Fibroblast of lung (primary cell): ENCODE measurements at regions not wholly inside any gene's neighbourhood (a gene's known extent, or its start where the extent isn't known, plus 50 kb on each side); places are given as distances from the start of the nearest gene placed in this dataset.

ENCODE experiments used
- EZH2 ChIP-seq: IDR thresholded peaks from 2 replicates; pipeline ENCODE4 v1.5.1; 2012; ENCODE audit warnings: low read length, control low read depth, mild to moderate bottlenecking; ENCODE audit errors: missing control alignments
- TF ChIP-seq, protein P1 (sequence below), 2 donors: IDR thresholded peaks in 1 of 2; conservative IDR thresholded peaks in 1 of 2; 1 replicate in 1 of 2; 2 replicates in 1 of 2; pipeline ENCODE4 v1.5.1; 2011 to 2012; ENCODE audit warnings: low read length in 2 of 2, control low read depth in 1 of 2, inconsistent platforms in 1 of 2, low read depth in 1 of 2, mild to moderate bottlenecking in 1 of 2

DNA sequence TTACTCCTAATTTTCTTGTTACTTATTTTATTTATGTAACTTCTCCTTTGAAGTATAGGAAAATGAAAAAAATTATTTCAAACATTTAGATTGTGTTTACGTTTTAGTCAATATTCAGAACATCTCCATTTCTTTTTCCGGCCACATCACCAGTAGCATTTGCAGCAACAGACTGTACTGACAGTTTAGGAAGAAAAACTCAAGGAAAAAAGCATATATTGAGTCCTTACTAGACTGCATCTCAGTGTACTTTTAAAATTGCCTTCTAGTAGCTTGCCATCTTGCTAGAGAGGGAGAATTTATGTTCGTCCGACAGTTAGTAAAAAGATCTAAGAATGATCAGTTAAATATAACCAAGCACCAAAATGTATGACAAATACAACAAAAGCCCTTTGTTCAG is 625.0 kb upstream of the MIS18BP1 start:
- TF ChIP-seq, protein P1, sequence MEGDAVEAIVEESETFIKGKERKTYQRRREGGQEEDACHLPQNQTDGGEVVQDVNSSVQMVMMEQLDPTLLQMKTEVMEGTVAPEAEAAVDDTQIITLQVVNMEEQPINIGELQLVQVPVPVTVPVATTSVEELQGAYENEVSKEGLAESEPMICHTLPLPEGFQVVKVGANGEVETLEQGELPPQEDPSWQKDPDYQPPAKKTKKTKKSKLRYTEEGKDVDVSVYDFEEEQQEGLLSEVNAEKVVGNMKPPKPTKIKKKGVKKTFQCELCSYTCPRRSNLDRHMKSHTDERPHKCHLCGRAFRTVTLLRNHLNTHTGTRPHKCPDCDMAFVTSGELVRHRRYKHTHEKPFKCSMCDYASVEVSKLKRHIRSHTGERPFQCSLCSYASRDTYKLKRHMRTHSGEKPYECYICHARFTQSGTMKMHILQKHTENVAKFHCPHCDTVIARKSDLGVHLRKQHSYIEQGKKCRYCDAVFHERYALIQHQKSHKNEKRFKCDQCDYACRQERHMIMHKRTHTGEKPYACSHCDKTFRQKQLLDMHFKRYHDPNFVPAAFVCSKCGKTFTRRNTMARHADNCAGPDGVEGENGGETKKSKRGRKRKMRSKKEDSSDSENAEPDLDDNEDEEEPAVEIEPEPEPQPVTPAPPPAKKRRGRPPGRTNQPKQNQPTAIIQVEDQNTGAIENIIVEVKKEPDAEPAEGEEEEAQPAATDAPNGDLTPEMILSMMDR (conservative IDR thresholded peaks at IDR 0.05 in 1 of 2, IDR thresholded peaks at IDR 0.05 in 1 of 2; ENCODE audit: low read depth in 1 of 2, low read length in 2 of 2), result no peak
- no peak for TF ChIP-seq EZH2
